GOT3 (cell line): ENCODE measurements at regions not wholly inside any gene's neighbourhood (a gene's known extent, or its start where the extent isn't known, plus 50 kb on each side); places are given as distances from the start of the nearest gene placed in this dataset.

ENCODE experiments used
- DNase-seq: peaks from one replicate; lab custom pipeline; 2025; ENCODE audit warnings: mixed read lengths; lab: John Stamatoyannopoulos, UW

- no peak for DNase-seq
These were observed 281.4 kb downstream of the DMRT2 start for GRCh38 chr9:1331546-1332038.

- DNase-seq, result no peak
These were observed 282.0 kb downstream of the DMRT2 start for GRCh38 chr9:1332156-1332555.

- DNase-seq, result no peak
These were observed 285.0 kb downstream of the DMRT2 start for GRCh38 chr9:1335174-1335573.

GRCh38 chr9:1337169-1337568, 287.0 kb downstream of the DMRT2 start:
- no peak for DNase-seq

GRCh38 chr9:1340390-1340789, 290.2 kb downstream of the DMRT2 start:
- no peak for DNase-seq

- no peak for DNase-seq
These were observed 303.1 kb downstream of the DMRT2 start for GRCh38 chr9:1353291-1353690.

GRCh38 chr9:1354086-1354485, 303.9 kb downstream of the DMRT2 start:
- no peak for DNase-seq

- DNase-seq, result no peak
These were observed 304.4 kb downstream of the DMRT2 start for GRCh38 chr9:1354606-1355005.

GRCh38 chr9:1355656-1356055, 305.5 kb downstream of the DMRT2 start:
- DNase-seq, result no peak

- DNase-seq, result no peak
These were observed 312.7 kb downstream of the DMRT2 start for GRCh38 chr9:1362845-1363244.

GRCh38 chr9:1366276-1366675, 316.1 kb downstream of the DMRT2 start:
- DNase-seq, result no peak

- DNase-seq, result no peak
These were observed 319.1 kb downstream of the DMRT2 start for GRCh38 chr9:1369297-1369696.

GRCh38 chr9:1373445-1373844, 323.3 kb downstream of the DMRT2 start:
- no peak for DNase-seq

GRCh38 chr9:1383899-1384455, 333.8 kb downstream of the DMRT2 start:
- DNase-seq, result no peak

GRCh38 chr9:1384816-1385215, 334.7 kb downstream of the DMRT2 start:
- DNase-seq, result no peak

GRCh38 chr9:1386420-1386819, 336.3 kb downstream of the DMRT2 start:
- no peak for DNase-seq

- no peak for DNase-seq
These were observed 338.1 kb downstream of the DMRT2 start for GRCh38 chr9:1388216-1388615.

- DNase-seq, result no peak
These were observed 350.8 kb downstream of the DMRT2 start for GRCh38 chr9:1400983-1401382.

- DNase-seq, result no peak
These were observed 354.8 kb downstream of the DMRT2 start for GRCh38 chr9:1404940-1405339.

GRCh38 chr9:1411826-1412225, 361.7 kb downstream of the DMRT2 start:
- no peak for DNase-seq

GRCh38 chr9:1414711-1415131, 364.6 kb downstream of the DMRT2 start:
- DNase-seq, result no peak

- DNase-seq, result no peak
These were observed 365.0 kb downstream of the DMRT2 start for GRCh38 chr9:1415146-1415545.

GRCh38 chr9:1416261-1416660, 366.1 kb downstream of the DMRT2 start:
- no peak for DNase-seq

- no peak for DNase-seq
These were observed 371.3 kb downstream of the DMRT2 start for GRCh38 chr9:1421436-1421835.

- DNase-seq, result no peak
These were observed 377.7 kb downstream of the DMRT2 start for GRCh38 chr9:1427875-1428274.
